Retina (tissue), 1 donor: ENCODE measurements at regions not wholly inside any gene's neighbourhood (a gene's known extent, or its start where the extent isn't known, plus 50 kb on each side); places are given as distances from the start of the nearest gene placed in this dataset.

Experiments
- DNase-seq: peaks from one replicate; pipeline ENCODE4 v3.0.0-alpha.2; 2016

DNA sequence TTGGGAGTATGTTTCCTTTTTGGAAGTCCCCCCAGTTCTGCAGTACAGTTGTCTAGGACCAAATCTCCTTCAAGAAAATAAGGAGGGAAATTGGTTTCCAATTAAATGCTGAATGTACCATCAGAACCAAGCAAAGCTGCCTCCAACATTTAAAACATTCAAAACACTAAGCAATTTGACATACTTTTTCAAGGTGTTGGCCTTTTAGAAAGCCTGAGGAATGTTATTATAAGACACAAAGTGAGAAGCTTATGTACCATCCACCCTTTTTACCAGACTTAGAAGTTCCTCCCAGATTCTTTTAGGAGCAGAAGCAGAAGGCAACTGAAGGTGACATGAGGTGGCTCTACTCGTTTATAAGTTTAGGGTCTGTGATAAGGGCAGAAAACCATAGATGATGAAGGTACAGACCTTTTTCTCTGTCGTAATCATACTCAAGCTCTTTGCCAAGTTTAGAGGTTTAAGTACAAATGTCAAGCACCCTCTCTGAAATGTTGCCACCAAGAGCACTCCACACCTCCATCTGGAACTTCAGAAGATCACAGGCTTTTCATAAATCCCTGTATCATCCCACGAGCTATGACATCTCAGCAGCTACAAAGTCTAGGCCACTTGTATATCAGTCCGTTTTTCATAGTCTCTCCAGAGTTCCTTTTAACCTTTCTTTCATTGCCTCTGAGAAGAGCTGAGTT is 282.5 kb upstream of the THBS1 start:
- no peak for DNase-seq

DNA sequence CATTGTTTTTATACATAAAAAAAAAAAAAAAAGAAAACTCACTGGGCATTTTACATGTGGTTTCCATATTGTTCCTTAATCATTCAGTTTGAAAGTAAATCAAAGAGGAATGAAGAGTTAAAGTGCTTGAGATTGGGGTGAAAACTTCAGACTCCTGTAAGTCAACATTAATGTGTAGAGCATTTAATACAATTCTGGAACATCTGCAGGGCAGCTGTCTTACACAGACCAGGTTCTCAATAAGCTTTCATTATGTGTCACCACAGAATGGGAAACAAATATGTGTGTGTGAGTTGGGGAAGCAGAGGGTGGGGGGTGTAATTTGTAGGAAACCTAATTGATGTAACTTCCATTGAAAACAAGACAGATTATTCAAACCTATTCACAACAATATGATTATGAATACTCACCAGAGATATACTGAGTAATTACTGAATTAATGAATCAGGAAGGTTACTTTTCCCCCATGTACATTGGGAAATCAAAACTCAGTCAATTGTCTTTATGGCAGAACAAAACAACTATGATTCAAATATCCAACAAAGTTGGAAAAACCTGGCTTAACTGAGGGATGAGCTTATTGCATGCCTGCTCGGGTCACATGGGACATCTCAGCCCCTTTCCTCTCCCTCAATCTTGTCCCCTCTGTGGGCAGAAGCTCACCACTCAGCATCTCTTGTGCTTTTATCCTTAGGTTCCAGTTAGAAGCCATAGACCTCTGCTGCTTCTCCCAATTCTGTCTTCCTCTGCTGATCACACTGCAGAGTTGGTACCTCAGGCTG is 281.2 kb upstream of the THBS1 start:
- DNase-seq = no peak

DNA sequence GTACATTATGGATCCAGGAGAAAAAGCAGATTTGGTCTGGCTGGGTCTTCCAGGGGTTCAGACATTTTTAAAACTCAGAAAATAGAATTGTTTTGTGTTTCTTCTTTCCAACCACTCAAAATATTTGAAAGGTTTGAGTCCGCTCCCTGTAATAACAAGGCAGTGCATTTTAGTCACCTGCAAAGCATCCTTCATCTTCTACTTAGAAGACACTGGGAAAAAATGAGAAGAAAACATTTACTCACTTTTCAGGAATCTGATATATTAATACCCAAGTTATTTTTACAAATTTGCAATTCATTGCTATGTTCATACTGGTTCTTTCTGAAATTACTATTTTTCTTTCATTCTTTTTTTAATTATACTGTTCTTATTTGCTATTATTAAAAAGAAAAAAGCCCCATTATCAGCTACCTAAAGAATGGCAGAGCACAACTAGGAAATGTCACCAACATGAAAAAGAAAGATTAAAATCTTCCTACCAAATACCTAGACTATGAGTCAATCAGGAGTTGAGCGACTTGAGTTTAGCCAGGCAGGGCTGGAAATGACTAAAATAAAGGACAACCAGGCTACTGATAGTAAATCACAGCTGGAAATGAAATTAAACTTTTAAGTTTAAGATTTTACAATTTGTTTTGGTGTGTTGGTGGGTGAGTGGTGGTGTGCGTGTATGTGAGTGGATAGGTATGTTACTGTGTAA is 280.3 kb upstream of the THBS1 start:
- DNase-seq = no peak

DNA sequence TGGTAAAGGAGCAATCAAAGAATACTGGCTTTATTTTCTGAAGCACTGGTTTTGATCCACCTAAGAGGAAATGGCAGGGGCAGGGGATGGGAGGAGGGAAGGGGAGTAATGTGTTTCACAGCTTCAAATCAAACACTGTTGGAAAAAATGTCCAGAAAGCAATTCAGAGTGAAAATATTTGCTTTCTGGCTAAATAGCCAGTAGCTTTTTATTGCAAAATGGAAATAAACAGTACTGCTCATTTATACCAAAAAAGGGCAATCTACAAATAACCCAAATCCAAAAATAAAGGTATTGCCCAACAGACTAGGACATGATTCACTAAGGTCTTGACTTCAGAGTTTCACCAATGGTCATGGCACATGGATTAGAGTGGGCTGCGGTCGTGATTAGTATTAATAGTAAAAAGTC is 279.3 kb upstream of the THBS1 start:
- DNase-seq = no peak

DNA sequence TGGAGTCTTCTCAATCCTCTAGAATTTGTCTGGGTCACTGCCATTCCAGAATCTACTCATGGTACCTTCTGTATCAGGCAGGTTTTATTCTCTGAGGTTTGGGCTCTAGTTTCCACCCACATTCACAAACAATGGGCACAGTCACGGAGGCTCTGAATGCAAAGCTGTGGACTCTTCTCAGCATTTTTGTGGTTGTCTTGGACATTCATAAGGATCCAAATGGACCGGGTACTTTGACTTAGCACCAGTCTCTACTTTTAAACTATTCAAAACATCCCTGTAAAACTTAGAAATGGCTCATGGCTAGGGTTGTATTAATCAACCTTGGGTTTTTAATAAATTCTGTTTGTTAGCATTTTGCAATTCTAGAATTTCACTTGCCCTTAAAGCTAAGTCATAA is 277.9 kb upstream of the THBS1 start:
- DNase-seq = no peak

DNA sequence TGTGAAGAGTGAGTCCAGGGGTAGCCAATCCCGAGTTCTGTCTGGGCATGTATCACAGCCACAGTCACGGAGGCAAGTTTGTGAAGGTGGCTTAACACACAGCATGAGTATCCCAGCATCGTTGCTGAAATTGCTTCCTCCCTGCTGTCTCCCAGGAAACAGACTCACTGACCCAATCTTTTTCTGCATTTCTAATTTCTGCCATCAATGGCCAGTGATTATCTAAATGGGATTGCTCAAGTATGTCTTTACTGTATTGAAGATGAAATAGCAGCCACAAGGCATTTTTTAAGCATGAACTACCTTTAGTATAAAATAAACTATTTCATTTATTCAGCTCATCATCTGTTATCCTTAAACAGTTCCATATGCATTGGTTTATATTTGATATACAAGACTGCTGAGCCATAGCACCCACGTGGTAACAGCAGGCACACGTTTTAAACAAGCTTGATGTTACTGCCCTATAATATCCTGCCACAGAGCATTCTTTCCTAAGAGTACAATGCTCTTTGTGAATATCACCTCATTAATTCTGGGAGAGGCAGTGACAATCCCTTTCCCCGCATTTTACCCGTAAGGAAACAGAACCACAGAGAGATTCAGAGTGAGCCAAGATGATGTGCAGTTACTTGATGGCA is 276.6 kb upstream of the THBS1 start:
- DNase-seq = no peak

DNA sequence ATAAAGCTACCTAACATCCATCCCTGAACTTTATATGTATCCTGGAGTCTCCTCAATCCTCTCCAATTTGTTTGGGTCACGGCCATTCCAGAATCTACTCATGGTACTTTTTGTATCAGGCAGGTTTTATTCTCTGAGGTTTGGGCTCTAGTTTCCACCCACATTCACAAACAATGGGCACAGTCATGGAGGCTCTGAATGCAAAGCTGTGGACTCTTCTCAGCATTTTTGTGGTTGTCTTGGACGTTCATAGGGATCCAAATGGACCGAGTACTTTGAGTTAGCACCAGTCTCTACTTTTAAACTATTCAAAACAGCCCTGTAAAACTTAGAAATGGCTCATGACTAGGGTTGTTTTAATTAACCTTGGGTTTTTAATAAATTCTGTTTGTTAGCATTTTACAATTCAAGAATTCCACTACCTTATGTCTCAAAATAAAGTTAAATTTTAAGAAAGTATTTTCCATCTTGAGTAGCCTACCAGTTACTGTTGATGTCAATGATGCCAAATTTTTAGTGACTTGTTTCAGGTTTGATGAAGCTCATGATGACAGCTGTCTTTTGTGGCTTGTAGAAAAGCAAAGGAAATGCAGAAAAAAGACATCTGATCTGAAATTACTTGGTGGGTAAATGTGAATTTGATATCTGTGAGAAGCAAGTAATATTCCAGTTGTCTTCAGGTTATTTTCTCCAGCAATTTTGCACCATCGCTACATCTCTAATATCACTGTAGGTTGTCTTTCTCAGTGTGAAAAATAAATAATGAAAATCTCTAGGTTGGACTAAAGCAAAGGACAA is 275.7 kb upstream of the THBS1 start:
- no peak for DNase-seq

DNA sequence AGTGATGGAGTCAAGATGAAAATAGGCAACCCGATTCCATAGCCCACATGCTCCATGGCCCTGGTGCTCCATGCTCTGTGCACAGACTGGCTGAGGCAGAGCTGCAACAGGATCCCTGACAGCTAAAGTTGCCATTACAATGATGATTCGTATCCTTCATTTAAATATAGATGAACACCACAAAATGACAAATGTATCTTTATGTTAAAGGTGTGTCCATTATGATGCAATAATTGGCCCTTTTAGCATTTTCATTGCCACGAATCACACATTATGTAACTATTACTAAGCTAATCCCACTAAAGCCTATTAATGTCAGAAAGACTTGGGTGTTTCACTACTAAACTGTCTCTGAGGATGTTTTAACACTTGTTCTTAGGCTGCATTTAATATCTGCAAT is 270.2 kb upstream of the THBS1 start:
- no peak for DNase-seq

DNA sequence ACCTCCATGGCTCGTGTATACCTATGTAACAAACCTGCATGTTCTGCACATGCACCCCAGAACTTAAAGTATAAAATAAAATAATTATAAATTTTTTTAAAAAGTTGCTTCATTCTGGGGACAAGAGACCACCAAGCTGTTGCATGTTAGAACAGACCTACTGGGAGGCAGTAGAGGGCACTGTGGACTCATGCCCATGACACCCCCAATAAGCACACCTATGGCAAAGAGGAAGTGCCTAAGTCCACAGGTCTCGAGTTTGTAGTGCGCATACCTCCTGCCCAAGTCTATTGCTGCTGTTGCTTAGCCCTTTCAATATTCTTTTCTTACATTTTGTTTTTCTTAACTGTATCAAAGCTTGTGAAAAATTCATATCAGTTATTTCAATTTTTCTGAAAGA is 267.9 kb upstream of the THBS1 start:
- no peak for DNase-seq

DNA sequence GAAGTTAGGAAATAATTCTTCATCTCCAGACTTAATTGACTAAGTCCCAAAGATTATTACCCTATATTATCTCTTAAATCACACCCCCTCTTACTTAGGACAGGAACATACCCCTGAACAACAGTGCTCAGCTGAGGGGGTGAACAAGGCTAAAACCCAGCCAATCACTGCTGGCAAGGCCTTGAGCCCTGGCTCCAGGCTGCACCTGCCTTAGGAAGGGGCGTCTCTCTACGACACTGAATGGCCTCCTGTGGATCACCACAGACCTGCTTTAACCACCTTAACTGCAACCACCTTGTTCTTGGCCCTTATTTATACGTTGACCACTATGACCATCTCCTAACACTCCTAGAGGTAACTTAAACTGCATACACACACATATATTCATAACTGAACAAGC is 267.4 kb upstream of the THBS1 start:
- no peak for DNase-seq

DNA sequence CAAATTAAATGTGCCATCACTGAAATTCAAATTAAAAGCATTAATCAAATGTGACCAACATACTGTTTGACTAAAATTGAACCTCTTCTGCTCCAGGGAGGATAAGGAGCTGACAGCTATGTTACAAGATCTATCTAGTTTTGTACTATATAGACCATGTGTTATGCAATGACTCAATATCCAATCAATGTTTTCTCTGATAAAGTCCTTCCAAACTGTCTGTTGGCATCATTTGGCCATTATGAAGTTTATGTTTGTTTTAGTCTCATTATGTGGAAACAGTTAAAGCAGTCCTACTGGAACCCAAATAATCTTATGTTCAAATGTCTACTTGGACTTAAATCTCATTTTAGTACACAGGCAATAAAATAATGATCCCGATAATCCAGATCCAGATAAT is 267.0 kb upstream of the THBS1 start:
- no peak for DNase-seq

DNA sequence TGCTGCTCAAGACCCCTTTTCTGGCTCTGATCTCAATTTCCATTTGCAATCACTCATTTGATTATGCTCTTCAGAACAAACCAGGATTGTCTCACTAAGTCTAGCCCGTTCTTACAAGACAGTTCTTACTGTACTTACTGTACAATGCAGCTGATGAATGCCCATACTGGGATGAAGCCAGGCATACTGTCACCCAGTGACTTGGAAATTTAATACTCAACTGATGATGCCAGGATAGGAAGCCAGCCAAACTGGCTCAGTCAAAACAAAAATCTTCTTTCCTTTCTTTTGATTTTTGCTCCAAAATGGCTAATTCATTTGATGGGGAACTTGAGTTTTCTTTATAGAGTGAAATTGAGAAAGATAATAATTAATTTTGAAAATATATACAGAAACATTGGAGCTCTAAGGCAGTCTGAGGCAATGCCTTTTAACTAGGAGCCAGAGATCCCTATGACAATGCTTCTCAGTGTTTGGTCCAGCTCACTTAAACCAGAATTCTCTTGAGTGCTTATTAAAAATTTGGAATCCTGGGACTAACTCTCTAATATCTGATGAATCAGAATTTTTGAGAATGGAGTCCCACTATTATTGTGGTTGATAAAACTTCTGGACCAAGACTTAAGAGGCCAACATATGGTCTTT is 265.6 kb upstream of the THBS1 start:
- no peak for DNase-seq

DNA sequence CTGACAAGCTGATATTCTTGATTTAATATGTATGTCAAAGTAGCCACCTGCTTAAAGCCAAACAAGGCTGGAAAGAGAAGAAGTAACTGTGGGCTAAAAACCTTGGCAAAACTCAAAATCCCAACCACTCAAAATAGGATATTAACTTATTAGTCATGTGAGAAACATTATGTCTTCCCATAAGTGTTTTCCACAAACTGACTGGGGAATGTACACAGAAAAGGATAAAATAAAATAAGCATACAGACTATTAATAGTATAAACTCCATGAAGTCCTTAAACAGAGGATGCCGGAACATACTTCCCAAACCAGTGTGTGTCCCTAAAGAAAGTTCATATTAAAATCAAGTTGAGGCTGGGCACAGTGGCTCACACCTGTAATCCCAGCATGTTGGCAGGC is 263.7 kb upstream of the THBS1 start:
- no peak for DNase-seq

DNA sequence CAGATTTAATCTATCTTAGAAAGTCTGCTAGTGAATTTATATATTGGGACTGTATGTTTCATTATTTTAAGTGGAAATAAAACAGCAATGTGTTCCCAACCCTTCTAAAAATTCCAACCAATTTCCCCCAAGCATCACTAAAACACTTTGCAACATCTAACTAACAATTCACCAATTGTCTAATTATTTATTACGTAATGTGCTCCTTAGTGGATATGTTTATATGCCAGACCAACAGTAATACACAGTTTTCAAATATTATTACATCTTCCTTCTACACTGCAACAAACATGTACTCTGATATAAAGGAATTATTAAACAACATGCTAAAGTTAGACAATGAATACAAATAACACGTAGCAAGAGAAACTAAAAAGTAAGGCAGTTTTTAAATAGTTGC is 262.6 kb upstream of the THBS1 start:
- DNase-seq = no peak

DNA sequence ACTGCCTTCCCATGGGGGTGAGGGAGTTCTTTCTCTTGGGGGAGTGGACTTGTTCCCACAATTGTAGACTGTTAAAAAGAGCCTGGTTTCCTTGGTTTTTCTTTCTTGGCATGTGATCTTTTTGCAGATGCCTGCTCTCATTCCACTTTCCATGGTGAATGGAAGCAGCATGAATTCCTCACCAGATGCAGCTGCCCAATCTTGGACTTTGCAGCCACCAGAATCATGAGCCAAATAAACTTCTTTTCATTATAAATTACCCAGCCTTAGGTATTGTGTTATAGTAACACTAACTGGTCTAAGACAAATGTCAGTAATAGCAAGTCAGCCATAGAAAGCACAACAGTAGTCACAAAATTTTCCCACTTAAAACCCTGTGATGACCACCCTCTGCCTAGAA is 260.5 kb upstream of the THBS1 start:
- no peak for DNase-seq

DNA sequence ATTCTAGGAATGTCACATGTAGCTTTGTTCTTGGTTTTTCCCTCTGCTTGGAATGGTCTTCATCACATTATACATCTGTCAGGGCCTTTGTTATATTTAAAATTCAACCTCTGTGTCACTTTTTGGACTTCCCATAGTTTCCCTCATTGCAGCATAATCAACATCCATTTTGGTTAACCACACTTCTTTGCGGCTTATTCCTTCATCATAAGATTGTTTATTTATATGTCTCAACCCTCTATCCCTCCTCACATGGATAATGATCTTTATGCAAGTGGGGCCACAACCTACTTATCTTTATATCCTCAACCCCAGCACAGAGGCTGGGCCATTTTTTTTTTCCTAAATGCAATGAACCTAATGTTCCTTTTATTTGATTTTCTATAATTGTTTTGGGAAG is 260.0 kb upstream of the THBS1 start:
- no peak for DNase-seq

DNA sequence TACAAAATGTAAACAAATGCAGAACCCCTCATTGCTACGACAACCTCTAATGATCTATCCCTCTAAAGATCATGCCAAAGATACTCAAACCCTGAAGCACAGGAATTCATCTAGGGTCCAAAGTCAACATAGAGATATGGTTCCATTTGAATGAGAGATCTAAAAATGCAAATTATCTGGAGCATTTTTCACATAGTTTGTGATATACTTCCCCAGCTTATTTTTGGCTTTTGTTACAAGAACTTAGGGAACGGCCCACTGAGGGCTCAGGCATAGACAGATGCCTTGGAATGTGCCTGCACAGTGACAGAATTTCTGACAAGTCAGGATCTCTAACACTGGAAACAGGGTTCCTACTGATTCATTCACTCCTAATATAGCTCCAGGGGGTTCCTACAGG is 258.9 kb upstream of the THBS1 start:
- no peak for DNase-seq

DNA sequence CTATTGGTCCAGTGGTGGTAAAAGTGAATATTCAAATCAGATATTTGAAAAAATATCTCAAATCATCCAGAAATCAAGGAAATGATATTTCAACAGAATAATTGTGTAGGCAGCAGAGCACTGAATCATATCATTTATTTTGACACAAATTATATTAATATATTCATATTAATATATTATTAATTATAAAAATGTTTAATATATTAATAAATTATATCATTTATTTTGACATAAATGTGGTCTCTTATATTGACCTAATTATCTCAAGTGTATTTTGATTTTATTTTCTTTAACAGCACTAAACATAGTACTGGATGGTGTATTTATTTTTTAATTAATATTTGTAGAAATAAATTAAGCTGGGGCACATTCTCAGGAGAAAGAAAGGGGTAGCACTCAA is 257.7 kb upstream of the THBS1 start:
- DNase-seq = no peak

DNA sequence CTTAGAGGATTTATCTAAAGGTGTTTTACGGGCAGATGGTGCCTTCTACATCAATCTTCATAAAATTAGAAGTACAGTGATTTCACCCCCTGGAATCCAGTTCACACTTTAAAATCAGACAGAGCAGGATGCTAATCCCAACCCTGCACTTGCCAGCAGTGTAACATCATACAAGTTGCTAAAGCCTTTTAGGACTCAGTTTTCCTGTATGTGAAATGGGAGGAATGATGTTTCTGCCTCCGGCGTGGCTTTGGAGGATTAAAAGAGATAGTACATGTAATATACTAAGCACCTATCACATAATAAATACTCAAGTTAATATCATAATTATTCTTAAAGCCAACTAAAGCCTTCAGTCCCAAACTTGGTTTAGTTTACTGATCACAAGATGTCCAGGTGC is 257.2 kb upstream of the THBS1 start:
- DNase-seq = no peak

DNA sequence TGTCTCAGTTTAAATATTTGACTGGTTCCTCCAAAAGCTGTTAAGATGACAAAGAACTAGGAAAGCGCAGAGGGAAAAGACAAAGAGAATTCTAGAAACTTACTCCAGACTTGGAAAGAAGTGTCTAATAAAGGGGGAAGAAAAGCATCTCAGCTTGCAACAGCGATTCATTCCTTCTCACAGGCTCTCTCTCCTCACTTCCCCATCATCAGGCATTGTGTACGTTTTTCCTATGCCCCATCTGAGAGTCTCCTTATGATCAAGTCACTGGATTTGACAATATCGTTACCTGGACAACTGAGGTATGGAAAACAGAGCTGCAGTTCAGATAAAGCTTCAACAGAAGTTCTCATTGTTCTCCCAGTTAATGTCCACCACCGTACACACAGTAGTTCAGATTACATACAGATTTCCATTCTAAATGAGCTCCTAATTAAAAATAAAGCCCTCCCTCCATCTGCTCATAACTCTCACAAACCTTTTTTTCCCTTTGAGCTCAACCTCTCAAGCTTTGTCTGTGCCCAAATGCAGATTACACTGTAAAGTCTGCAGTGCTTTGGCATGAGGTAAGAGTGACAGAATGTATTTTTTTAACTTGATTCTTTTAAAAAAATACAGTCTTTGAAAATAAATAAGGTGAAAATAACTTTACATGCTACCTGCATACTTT is 254.4 kb upstream of the THBS1 start:
- no peak for DNase-seq

DNA sequence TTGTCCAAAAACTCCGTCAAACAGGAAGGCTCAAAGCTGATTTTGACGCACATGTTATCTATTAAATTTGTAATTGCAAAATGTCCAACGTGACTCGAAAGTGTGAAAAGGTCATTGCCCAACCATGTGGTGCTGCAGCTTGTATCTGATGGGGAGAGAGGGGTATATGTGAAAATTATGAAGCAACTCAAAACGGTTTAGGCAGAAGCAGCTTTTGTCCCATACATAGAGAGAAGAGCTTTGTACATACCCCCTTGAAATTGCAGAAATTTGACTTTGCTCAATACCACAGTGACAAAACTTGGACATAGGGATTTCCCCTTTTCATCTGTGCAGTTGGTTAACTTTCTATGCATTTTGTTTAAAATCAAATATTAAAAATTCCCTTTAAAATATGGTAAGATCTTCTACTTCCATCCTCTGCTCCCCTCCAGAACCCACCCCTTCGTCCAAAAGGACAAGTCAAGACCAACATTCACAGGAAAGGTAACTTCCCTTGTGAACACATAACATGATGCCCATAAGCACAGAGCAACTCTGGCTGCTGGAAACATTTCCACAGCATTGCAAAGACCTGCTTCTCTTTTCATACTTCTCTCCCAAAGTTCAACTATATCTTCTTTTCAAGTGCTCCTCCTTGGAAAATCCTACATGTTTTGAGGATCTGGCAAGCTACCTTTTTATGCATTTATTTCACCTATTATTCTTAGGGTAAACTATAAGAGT is 253.7 kb upstream of the THBS1 start:
- DNase-seq = no peak
